ENCODE measurements at regions not wholly inside any gene's neighbourhood (a gene's known extent, or its start where the extent isn't known, plus 50 kb on each side); places are given as distances from the start of the nearest gene placed in this dataset.

DNA sequence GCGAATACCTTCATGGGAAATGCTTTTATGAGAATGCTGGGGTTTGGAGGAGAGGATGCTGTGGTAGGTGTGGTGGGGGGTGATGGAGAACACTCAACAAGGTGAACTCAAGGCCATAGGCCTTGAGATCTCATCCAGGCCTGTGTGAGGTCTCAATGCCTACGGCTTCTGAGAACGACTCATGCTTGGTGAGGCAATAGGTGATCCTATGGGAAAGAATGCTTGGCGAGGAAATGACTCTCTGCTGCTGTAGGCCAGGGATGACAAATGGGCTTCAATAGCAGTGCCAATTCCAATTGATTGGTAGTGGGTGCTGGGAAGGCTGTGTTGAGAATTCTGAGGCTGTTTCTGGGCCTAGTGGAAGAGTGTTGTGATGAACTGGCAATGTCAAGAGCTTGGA lies 280.2 kb upstream of the CLINT1 start:
- WGBS (ENCODE audit: insufficient coverage): 87% methylated on average over 4 of the region's 4 CpGs
- Mint-ChIP-seq H3K4me1 (no peaks in the 10 kb centered on the region), H3K27me3 (ENCODE audit: low read depth in 2 of 2) (peaks cover 0 to 13% of the 10 kb centered on the region in 2 donors)

DNA sequence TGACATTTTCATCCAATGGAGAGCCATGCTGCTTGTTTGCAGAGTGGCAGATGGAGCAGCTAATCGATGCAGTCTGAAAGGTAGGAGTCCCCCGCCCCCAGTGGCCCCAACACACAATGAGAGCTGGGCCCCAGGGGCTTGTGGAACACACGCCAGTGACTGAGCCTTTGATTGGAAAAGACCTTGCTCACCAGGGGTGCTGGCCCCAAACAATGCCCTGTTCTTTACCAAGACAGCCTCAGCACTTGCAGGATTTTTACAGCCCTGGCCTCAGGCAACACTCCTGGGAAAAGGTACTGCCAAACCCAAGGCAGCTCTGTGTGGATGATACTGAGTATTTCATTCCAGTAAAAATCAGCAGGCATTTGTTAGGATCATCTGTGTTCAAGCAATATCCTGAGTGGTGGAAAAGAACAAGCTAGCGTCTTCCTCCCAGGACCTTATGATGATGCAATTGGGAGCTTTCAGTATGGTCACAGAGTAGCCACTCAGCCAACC lies 276.8 kb upstream of the CLINT1 start:
- TF ChIP-seq CTCF (IDR thresholded peaks at IDR 0.05): no peak
- ATAC-seq (no peak), DNase-seq (no peak)
- Histone ChIP-seq H3K4me1 (ENCODE audit: control insufficient read depth, insufficient read depth, low read length) (no peaks in the 10 kb centered on the region), H3K36me3 (ENCODE audit: control insufficient read depth, insufficient read depth, low read length) (no peaks in the 10 kb centered on the region), H3K9me3 (ENCODE audit: control insufficient read depth, insufficient read depth, low read length) (no peaks in the 10 kb centered on the region), H3K27ac (ENCODE audit: low read length) (no peak overlapping the region), H3K27me3 (ENCODE audit: control insufficient read depth, insufficient read depth, low read length) (no peaks in the 10 kb centered on the region), H3K4me3 (ENCODE audit: low read length) (no peak overlapping the region)
- Mint-ChIP-seq H3K4me1 (no peaks in the 10 kb centered on the region), H3K36me3 (no peaks in the 10 kb centered on the region), H3K27me3 (ENCODE audit: low read depth in 2 of 2) (peaks cover 0 to 16% of the 10 kb centered on the region in 2 donors), H3K9me3 (no peaks in the 10 kb centered on the region), H3K27ac (no peak overlapping the region), H3K4me3 (no peak overlapping the region)
- WGBS (ENCODE audit: insufficient coverage): 79% methylated on average over 4 of the region's 4 CpGs
- intact Hi-C loops (cut with micrococcal nuclease): no loop called here

More for the DNA sequence above, 280.2 kb upstream of the CLINT1 start:
- DNase-seq (no peak), ATAC-seq (no peak)
- no peak overlapping the region for H3K4me3 Mint-ChIP-seq
- Histone ChIP-seq H3K4me3 (ENCODE audit: low read length) (no peak overlapping the region), H3K4me1 (ENCODE audit: control insufficient read depth, insufficient read depth, low read length) (no peaks in the 10 kb centered on the region), H3K36me3 (ENCODE audit: control insufficient read depth, insufficient read depth, low read length) (no peaks in the 10 kb centered on the region), H3K27ac (ENCODE audit: low read length) (no peak overlapping the region), H3K9me3 (ENCODE audit: control insufficient read depth, insufficient read depth, low read length) (no peaks in the 10 kb centered on the region), H3K27me3 (ENCODE audit: control insufficient read depth, insufficient read depth, low read length) (no peaks in the 10 kb centered on the region)
- H3K9me3 Mint-ChIP-seq: no peaks in the 10 kb centered on the region
- H3K27ac Mint-ChIP-seq: no peak overlapping the region
- intact Hi-C loops (cut with micrococcal nuclease): no loop called here
- no peaks in the 10 kb centered on the region for H3K36me3 Mint-ChIP-seq
- no peak for TF ChIP-seq CTCF (IDR thresholded peaks at IDR 0.05)

DNA sequence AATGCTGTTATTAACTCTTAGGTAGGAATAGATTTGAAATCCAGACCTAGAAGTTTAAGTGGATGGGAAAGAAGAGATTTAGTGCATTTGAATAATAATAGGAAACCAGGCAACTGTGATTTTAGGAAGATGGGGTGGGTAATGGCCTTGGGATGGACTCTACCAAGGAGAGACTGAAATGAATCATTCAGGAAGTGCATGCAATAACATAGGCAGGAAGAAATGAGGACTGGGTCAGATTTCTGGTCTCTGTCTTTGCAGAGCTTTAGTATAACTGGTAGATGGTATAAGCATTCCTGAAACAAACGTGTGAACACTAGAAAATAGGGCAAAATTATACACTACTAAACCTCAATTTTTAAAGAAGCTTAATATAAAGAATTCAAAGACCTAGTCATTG lies 274.4 kb upstream of the CLINT1 start:
- Mint-ChIP-seq H3K27me3 (ENCODE audit: low read depth in 2 of 2) (peaks cover 0 to 9% of the 10 kb centered on the region in 2 donors), H3K4me3 (no peak overlapping the region), H3K36me3 (no peaks in the 10 kb centered on the region), H3K9me3 (no peaks in the 10 kb centered on the region), H3K4me1 (no peaks in the 10 kb centered on the region), H3K27ac (no peak overlapping the region)
- no peak overlapping the region for H3K4me3 ChIP-seq (ENCODE audit: low read length)
- H3K36me3 ChIP-seq (ENCODE audit: control insufficient read depth, insufficient read depth, low read length): no peaks in the 10 kb centered on the region
- no peaks in the 10 kb centered on the region for H3K9me3 ChIP-seq (ENCODE audit: control insufficient read depth, insufficient read depth, low read length)
- no peaks in the 10 kb centered on the region for H3K27me3 ChIP-seq (ENCODE audit: control insufficient read depth, insufficient read depth, low read length)
- intact Hi-C loops (cut with micrococcal nuclease): no loop called here
- no peak overlapping the region for H3K27ac ChIP-seq (ENCODE audit: low read length)
- no peak for ATAC-seq
- WGBS (ENCODE audit: insufficient coverage): no CpG with 5 or more reads among the region's 1 CpG
- H3K4me1 ChIP-seq (ENCODE audit: control insufficient read depth, insufficient read depth, low read length): no peaks in the 10 kb centered on the region
- DNase-seq: no peak
- no peak for TF ChIP-seq CTCF (IDR thresholded peaks at IDR 0.05)

DNA sequence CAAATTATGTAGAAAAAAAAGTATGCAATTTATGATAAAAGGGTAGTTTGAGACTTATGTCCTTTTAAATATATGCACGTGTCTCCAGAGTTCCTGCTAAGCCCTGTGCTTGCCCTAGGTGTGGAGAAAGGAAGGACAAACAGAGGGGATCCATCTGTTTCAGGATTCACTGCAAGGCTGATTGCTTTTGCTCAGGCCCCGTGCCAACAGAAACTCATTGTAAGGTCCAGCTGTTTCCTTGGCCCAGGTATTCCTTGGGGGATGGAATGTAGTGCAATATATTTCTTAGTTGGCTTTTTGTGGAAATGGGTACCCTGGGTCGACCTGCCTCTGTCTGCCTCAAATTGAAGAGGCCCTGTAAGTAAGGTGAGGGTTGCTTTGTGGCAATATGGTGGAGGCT lies 268.6 kb upstream of the CLINT1 start:
- Mint-ChIP-seq H3K9me3 (no peaks in the 10 kb centered on the region), H3K27ac (no peak overlapping the region), H3K4me3 (no peak overlapping the region), H3K27me3 (ENCODE audit: low read depth in 2 of 2) (peaks cover 6 to 8% of the 10 kb centered on the region in 2 donors), H3K36me3 (no peaks in the 10 kb centered on the region), H3K4me1 (no peaks in the 10 kb centered on the region)
- no peaks in the 10 kb centered on the region for H3K4me1 ChIP-seq (ENCODE audit: control insufficient read depth, insufficient read depth, low read length)
- H3K27me3 ChIP-seq (ENCODE audit: control insufficient read depth, insufficient read depth, low read length): no peaks in the 10 kb centered on the region
- H3K36me3 ChIP-seq (ENCODE audit: control insufficient read depth, insufficient read depth, low read length): no peaks in the 10 kb centered on the region
- no peak overlapping the region for H3K4me3 ChIP-seq (ENCODE audit: low read length)
- intact Hi-C loops (cut with micrococcal nuclease): no loop called here
- no peak overlapping the region for H3K27ac ChIP-seq (ENCODE audit: low read length)
- no peak for ATAC-seq
- no peaks in the 10 kb centered on the region for H3K9me3 ChIP-seq (ENCODE audit: control insufficient read depth, insufficient read depth, low read length)
- DNase-seq: no peak
- TF ChIP-seq CTCF (IDR thresholded peaks at IDR 0.05): no peak
- WGBS (ENCODE audit: insufficient coverage): 74% methylated on average over 3 of the region's 3 CpGs

Measured in natural killer cell (primary cell).